PC-9 (cell line): ENCODE measurements at regions not wholly inside any gene's neighbourhood (a gene's known extent, or its start where the extent isn't known, plus 50 kb on each side); places are given as distances from the start of the nearest gene placed in this dataset.

Experiments used
- EZH2 ChIP-seq: fragments of 200-600 bp; sonication (generic); IDR thresholded peaks from 2 replicates; pipeline ENCODE4 v1.8.0; 2017; ENCODE audit warnings: antibody characterized with exemption, low read depth
- TF ChIP-seq, protein P1 (sequence below): fragments of 200-600 bp; sonication (generic); conservative IDR thresholded peaks from 2 replicates; pipeline ENCODE4 v1.6.1; 2017; ENCODE audit warnings: mixed run types, antibody characterized with exemption, mild to moderate bottlenecking, moderate library complexity

DNA sequence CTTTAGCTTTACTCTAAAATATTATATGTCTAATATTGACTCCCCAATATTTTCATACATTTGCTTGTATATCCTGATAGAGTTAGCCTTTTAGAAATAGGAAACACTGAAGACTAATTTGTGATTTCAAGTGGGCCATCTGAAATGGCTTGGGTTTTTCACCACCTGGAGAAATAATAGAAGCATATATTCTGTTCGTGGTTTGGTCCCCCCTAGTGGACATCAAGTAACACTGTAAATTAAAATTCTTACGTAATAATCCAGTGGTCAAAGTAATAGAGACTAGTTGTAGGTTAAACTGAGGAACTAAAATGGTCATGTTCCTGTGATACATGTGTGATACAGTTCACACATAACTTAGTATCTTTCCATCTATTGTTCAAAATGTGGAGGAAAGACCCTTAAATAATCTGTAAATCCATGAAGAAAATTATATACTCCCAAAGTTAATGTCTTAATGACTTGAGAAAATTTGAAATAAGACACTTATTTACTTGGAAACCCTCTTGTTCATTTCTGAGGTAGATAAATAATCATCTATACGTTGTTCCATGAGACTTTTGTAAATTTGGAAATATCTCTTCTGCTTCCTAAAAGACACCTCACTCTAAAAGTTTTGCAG, 79.8 kb upstream of the SMARCAD1 start:
- TF ChIP-seq, protein P1, sequence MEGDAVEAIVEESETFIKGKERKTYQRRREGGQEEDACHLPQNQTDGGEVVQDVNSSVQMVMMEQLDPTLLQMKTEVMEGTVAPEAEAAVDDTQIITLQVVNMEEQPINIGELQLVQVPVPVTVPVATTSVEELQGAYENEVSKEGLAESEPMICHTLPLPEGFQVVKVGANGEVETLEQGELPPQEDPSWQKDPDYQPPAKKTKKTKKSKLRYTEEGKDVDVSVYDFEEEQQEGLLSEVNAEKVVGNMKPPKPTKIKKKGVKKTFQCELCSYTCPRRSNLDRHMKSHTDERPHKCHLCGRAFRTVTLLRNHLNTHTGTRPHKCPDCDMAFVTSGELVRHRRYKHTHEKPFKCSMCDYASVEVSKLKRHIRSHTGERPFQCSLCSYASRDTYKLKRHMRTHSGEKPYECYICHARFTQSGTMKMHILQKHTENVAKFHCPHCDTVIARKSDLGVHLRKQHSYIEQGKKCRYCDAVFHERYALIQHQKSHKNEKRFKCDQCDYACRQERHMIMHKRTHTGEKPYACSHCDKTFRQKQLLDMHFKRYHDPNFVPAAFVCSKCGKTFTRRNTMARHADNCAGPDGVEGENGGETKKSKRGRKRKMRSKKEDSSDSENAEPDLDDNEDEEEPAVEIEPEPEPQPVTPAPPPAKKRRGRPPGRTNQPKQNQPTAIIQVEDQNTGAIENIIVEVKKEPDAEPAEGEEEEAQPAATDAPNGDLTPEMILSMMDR: peak; percentile 75
- TF ChIP-seq EZH2: no peak
